HG03342 (cell line): ENCODE measurements at regions not wholly inside any gene's neighbourhood (a gene's known extent, or its start where the extent isn't known, plus 50 kb on each side); places are given as distances from the start of the nearest gene placed in this dataset.

Experiments used
- ATAC-seq: cut with Tn5 transposase; IDR thresholded peaks from one replicate; pipeline ENCODE4 v1.9.1; 2021; ENCODE audit warnings: mild to moderate bottlenecking, moderate library complexity; ENCODE audit not compliant: unreplicated experiment

DNA sequence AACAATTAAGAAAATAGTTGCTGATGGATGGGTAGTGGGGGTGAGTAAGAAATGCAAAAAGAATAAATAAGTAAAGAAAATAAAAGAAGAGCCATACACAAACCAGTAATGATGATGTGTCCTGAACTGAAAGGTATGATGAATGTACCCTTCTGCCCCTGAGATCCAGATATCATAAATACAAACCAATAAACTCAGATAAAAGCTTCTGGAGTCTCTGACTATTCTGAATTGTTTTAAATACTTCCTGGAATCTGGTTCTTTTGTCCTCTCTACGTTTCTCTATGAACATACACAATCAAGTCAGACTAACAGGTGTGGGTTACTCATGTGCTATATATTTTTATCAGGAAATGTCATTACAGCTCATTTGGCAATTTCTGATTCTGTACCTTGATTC lies 153.4 kb downstream of the PPP1R2C start:
- no peak for ATAC-seq

DNA sequence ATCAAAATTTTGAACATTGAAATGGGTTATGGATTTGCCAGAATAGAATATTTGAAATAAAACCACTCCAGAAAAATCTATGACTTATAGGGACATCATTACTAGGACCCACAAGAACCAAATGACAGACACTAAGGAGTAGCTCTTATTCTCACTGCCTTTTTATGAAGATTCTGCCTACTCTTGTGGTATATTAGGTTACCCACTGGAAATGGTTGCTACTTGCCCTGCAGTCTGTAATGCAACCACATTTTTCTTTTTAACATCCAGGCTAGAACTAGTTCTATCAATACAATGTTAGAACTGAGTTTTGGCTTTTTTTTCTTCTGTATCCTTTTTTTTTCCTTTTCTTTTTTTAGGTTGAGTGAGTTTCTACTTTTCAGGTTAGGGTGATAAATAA lies 158.9 kb downstream of the PPP1R2C start:
- ATAC-seq = no peak

DNA sequence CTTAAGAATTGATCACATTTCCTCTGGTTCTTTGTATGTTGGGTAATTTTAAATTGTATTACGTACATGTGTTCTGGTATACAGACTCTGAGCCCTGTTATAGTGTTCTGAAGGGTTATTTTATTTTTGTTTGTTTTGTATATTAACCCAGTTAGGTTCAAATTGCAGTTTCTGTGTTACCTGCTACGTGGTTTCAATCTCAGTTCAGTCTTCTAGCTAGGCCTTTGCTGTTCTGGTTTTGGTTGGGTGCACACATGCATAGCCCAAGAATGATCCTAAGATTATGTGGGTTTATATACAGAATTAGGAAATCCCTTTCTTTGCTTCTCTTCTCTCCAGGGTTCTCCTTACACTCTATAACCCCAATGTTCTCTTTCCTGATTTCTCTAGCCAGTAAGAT lies 161.0 kb downstream of the PPP1R2C start:
- no peak for ATAC-seq

DNA sequence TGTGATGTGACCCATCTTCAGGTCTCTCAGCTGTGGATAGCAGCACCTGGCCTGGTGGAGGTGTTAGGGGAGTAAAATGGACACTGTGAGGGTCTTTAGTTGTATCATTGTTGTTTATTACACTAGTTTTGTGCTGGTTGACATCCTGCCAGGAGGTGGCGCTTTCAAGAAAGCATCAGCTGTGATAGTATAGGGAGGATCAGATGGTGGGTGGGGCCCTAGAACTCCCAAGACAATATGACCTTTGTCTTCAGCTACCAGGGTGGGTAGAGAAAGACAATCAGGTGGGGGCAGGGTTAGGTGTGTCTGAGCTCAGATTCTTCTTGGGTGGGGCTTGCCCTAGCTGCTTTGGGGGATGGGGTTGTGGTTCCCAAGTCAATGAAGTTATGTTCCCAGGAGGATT lies 162.8 kb downstream of the PPP1R2C start:
- no peak for ATAC-seq

DNA sequence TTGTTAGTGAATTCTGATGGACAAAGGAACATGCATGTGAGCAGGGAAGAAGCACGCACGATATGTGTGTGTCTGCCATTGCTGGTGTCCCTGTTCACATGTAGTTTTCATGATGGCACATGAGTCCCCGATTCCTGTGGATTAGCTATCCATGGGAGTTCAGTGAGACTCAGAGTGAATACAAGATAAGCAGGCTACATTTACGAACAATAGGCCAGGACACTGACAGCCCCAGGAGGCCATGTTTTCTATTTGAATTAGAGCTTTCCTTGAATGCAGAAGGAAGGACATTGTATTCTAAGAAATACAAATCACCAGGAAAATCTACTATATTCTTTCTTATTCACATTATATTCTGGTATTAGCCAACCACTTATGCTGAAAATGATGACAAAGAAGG lies 171.4 kb downstream of the PPP1R2C start:
- ATAC-seq = no peak

DNA sequence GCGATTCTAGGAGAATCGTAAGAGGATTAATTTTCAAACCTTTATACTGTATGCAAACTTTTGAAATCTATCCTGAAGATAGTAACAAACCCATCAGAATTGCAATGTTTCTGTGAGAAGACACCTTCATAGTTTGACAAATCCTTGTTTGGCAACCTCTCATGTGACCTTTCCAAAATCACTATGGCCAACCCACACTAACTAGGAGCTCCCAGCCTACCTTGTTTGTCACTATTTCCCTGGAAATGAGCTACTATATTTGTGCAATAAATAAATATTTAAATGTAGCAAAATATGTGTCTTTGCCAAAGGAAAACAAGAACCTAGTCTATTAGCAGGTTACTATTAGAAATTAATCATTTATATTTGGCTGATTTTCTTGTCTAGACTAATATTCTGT lies 173.7 kb downstream of the PPP1R2C start:
- ATAC-seq = no peak

DNA sequence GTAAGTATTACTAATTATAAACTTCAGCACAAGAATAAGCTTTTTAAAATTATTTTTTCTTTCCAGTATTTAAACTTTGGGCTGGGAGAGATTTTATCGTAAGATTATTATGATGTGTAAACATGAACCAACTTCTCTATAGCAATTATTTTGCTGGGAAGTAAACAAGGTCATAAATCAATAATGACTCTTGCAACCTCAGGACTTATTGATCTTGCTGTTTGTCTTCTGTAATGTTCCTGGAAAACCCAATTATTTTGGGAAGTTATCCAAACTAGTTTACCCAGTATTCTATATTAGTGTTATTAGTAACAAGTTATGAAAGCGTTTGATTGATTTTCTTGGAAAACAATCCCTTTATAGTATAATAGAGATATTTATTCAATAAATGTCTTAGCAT lies 174.9 kb downstream of the PPP1R2C start:
- no peak for ATAC-seq

DNA sequence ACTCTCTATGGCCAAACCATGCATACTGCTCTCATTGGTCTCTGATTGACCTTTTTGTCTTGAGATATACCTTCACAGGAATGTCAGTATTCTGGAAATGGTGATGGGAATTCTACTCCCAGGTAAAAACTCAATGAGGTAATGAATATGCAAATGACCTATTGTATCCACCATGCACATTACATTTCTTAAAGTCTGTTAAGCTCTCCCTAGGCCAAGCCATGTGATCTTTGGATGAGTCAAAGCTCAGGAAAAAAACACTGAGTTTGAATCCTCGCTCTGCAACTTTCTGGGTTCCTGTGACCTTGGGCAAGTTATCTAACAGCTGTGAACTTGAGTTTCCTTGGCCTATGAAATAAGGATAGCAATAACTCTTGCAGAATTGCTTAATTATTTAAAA lies 175.4 kb downstream of the PPP1R2C start:
- no peak for ATAC-seq

DNA sequence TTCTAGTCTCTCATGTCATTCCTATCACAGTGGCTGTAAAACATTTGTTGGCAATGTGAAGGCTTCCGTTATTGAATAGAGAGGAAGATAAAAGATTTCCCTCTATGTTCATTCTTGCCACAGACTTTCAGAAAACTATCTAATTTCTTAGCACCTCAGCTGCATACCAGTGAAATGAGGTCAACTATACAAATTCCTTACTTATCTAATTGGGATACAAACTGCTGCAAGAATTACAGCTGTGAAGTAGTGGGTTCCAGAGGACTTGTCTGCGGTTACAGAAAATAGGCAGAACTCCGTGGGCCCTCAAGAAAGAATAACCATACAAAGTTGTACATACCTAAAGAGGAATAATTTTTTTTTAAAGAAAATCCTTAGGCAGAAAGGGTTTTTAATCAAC lies 175.8 kb downstream of the PPP1R2C start:
- no peak for ATAC-seq

DNA sequence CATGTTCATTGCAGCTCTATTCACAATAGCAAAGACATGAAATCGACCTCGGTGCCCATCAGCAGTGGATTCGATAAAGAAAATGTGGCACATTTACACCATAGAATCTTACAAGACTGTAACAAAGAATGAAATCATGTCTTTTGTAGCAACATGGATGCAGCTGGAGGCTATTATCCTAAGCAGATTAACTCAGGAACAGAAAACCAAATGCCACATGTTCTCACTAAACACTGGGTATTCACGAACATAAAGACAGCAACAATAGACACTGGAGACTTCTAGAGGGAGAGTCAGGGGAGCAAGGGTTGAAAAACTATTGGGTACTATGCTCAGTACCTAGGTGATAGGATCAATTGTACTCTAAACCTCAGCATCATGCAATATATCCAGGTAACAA lies 180.5 kb downstream of the PPP1R2C start:
- ATAC-seq = no peak

DNA sequence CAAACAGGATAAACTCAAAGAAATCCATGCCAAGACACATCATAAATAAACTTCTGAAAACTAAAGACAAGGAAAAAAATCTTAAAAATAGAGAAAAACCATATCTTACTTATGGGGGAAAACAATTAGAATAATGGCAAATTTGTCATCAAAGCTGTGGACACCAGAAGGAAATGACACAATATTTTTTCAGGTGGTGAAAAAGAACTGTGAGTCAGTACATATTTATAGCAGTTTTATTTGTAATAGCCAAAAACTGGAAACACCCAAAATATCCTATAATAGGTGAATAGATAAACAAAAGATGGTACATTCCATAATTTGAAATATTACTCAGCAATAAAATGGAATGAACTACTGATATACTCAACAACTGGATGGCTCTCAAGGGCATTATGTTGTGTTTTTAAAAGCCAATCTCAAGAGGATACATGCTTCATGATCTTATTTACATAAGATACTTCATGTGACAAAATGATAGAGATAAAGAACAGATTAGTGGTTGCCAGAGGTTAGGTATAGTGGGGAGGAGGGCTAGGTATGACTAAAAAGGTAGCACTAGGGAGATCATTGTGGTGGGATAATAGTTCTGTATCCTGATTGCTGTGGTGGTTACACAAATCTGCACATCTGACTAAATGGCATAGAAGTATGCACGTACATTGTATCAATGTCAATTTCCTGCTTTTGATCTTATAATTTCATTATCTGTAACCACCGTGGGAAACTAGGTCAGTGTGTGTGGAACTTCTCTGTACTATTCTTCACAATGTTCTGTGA lies 191.9 kb downstream of the PPP1R2C start:
- ATAC-seq = no peak

DNA sequence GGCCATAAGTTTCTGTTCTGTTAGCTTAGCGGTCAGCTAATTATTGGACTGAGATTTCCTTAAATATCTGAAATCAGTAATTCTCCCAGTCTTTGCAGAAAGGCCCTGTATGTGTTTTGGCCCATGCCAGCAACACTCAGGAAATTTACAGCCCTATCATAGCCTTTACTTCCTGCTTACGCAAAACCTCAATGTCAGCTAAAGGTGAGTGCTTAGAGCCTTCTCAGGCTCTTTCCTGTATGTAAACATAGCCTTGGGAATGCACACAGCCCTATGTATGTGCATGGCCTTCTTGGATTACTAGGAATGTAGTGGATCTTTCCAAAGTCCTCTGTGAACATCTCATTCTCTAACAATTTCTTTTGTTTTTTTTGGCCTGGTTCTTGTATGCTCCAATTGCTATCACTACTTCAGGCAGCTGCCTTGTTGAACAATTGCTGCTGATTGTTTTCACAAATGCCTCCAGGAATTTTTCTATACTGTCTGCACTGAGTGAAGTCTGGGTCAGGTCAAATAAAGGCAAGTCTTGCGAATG lies 200.0 kb downstream of the PPP1R2C start:
- no peak for ATAC-seq

DNA sequence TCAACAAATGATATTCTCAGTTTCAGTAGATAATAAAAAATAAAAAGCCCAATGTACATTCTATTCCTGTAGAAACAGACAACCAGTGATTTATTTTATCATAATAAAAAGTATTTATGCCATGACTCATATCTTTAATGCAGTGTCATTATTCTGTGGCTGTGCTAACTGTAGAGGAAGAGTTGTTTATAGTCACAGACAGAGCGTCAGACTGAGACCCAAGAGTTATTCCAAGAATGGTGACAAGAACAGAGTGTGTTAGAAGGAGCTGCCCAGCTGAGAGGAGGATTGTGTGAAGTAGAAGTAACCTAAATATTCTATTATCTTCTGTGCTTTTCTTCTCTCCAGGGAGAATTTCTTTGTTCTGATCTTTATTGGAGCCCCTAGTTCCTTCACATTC lies 210.7 kb downstream of the PPP1R2C start:
- ATAC-seq = no peak

DNA sequence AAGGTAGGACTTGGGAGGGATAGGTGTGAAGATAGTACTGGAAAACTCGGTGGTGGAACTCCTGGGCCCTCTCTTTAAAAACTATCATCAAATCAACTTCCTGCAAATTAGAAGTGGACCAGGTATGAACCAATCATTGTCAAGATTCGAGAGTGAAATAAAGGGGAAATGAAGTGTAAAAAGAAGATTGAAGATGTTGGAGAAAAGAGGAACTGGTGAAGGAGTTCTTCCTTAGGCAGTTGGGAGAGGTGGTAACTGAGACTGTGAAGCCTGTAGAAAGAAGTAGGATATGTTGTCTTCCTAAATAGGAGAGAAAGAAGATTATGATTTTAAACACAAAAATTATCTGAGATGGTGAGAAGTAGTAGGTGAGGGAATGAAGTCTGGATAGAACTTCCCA lies 212.2 kb downstream of the PPP1R2C start:
- no peak for ATAC-seq

DNA sequence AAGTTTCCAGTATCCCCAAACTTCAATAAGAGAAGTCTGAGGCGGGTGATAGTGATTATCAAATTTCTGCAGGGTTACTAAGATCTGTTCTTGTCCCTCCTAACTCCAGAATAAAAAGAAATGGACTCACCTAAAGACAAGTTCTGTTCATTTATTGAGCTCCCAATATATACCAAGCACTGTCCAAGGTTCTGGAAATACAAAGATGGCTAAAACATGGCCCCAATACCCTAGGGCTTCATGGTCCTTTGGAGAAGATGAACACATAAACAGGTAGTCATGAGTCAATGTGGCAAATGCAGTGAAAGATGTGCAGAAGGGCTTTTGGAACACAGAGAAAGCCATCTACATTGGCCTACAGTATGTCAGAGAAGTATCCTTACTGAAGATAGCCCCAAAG lies 231.2 kb downstream of the PPP1R2C start:
- no peak for ATAC-seq

DNA sequence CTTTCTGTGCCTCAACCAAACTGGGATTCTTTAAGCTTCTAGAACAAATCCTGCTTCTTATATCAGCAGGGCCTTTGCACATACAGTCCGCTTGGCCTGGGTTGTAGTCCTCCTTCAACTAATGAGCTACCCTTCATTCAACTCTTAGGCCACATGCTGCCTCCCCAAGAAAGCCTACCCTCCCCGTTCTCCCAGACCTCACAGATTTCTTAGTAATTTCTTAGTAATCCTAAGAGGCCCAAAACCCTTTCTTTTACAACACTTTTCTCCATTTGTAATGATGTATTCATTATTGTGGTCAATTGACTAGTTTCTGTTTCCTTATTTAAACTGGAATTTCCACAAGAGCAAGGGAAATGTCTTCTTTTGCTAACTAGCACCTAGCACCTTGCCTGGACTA lies 233.1 kb downstream of the PPP1R2C start:
- ATAC-seq = no peak

DNA sequence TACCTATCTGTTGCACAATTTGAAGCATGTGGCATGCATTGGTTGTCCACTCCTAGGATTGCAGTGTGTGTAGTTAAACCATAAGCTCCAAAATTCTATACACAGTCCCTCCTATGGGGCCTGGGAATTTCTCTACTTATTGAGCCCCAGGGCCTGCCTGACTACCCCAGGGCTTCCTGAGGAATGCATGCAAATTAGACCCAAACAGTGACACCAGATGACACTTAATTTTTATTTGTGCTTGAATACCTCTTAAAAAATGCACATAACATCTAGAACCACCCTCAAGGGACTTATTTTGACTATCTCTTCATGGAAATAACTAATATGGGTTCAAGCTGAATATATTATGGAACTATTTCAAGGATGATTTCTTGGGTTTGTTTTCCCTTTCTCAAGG lies 236.4 kb downstream of the PPP1R2C start:
- ATAC-seq = no peak

DNA sequence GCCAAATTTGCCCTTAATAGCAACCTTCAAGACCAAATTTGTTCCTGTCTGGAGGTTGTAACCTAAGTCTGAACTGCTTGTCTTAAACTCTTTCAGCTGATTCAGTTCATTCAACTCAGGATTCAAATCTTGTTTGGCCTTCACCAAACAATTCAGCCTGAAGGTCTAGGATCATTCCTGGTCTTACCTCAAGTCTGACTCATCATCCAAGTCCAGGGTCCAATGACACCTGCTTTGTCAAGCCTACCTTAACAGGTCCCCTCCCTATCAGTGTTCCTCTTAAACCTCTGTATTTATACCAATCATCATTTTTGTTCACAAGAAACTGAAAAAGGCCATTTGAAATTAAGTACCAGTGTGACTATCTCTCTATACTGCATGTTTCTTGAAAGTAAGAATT lies 237.8 kb downstream of the PPP1R2C start:
- ATAC-seq = no peak

DNA sequence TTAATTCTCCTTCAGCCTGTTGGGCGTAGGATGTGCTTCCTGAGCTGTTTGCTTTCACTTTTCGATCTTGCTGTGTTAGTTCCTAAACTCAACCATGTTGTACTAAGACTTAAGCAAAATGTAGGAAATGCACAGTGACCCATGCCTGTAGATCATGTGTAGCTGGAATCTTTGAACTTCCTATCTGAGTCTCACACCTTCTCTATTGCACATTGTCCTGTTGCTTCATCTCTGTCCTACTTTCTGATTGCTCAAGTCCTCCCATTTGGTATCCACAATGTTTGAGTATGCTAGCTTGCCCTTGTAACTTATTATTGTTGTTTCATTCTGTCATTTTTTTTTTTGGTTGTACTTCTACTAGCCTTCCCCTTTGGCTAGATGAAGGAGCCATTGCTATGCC lies 239.6 kb downstream of the PPP1R2C start:
- no peak for ATAC-seq

DNA sequence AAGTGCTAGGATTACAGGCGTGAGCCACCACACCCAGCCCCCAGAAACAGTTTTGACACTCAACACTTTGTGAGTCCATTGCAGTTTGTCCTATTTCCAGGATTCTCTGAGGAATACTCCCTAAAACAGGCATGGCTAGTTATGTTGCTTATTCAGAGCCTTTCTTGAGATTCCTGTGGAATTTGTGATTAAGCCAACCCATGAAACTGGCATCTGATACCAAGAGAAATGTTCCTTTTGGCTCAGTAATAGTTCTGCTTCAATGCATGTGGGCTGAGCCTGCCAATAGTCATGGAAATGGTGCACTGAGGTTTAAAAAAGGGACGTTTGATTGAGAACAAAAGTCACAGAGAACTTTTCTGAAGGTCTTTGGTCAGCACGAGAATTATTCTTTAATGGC lies 241.7 kb downstream of the PPP1R2C start:
- no peak for ATAC-seq

DNA sequence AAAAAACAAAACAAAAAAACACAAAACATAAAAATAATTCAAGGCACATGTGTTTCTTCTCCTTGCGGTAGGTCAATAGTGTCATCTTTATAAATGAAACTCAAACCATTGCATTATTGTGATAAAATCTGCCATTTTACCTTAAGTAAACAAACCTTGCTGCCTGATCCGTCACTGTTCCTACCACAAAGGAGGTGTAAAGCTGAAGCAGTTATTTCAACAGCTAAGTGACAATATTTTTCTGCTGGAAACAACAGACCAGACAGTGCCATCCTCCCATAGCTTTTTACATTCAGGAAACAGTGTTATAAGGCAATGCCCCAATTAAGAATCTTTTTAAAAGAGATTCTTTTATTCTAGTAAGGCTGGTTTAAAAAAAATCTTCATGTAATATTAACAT lies 242.7 kb downstream of the PPP1R2C start:
- ATAC-seq = no peak

DNA sequence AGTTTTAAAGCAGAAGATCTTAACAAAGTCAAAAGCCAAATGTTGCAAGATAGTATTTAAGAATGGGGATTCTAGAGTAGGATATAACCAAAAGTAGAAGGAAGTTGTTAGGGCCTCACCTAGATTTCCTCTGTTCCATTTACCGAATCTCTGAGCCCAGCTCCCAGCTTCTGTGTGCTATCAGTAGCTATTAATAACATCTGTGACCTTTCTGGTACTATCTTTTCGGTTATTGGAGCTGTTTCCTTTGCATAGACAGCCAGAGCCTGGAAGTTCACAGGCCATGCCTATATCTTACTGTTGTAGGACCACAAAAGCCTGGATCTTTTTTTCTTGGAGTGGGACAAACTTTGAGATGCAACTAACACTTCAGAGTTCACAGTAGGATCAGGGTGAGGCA lies 244.2 kb downstream of the PPP1R2C start:
- no peak for ATAC-seq

DNA sequence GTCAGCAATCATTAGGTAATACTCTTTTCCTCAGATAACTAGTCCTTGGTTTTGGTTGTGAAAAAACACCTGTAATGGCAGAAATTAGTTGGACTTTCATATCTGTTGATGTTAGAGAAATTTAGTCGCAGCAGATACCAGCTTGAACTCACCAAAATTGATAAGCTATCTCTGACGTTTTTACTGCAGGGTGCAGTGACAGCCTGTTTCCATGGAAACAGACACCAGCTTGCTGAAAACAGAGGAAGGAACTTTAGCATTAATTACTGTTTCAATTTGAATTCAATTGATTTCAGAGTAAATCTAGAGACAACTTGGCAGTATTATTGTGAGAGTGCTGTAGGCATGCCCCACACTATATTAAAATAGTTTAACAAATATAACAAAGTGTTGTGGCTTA lies 246.5 kb downstream of the PPP1R2C start:
- no peak for ATAC-seq
